AG08395 (cell line): ENCODE measurements at regions not wholly inside any gene's neighbourhood (a gene's known extent, or its start where the extent isn't known, plus 50 kb on each side); places are given as distances from the start of the nearest gene placed in this dataset.

ENCODE experiments used
- DNase-seq: peaks from one replicate; pipeline ENCODE4 v3.0.0; 2012; ENCODE audit warnings: mixed read lengths, low spot score

DNA sequence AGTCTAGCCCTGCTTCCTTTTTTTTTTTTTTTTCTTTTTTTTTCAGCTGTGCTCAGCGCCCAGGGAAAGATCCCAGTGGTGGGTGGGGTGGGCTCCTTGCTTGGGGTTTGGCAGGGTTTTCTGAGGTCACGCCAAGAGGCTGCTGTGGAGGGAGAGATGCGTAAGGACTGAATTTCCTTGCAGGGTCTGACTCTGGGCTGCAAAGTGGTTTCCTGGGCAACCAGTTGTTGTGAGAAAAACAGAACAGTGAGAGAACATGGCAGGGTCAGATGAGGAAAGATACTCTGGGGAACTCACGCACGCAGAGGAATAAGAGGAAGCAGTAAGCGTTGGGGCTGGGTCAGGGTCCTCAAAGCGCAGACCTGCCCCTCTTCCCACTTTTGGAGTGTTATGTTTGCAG, 119.5 kb downstream of the IRF8 start:
- DNase-seq, result no peak

- no peak for DNase-seq
Measured at GRCh38 chr16:86018941-86019340, 120.0 kb downstream of the IRF8 start.

- DNase-seq, result no peak
Measured at GRCh38 chr16:86019446-86020047, 120.6 kb downstream of the IRF8 start.

DNA sequence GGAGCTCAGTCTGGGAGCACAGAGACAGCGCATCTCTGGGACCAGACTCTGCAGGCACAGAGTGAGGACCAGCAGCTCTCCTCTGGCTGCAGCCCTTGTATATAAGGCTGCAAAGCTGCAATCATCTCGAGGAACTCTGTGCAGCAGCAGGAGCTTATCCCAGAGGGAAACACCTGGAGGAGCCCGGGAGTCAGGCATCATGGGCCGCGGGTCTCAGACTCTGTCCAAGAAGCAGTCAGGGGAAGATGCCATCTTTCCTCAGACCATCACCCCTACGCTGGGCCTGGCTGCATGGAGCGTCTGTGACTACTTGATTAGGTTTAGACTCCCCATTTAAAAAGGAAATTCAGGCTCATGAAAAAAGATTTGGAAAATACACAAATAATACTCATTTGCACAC, 122.0 kb downstream of the IRF8 start:
- DNase-seq, result no peak

DNA sequence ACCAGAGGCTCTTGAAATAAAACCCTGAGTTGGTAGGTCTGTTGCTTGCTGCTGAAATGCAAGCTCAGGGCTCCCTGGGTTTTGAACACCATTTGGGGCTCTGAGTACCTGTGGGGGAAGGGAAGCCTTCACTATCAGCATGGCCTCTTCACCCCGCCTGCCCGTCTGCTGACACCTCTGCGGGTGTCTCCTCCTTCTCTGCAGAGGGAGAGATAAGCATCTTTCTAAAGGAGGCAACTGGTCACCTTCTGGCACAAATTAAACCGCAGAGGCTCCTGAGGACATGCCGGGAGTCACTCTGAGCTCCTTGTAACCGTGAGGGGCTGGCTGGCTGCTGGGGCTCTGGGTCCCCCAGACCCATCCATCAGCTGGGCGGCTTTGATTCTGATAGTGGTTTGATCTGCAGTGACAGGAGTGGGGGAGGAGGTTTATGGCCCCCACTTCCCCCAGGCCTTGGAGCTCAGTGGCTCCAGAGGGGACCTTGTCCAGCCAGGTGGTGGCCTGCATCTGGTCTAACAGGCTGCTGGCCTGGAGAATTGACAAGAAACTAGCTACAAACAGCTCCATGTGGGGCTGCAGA, 123.5 kb downstream of the IRF8 start:
- DNase-seq, result no peak

GRCh38 chr16:86024210-86024609, 125.2 kb downstream of the IRF8 start:
- no peak for DNase-seq

DNA sequence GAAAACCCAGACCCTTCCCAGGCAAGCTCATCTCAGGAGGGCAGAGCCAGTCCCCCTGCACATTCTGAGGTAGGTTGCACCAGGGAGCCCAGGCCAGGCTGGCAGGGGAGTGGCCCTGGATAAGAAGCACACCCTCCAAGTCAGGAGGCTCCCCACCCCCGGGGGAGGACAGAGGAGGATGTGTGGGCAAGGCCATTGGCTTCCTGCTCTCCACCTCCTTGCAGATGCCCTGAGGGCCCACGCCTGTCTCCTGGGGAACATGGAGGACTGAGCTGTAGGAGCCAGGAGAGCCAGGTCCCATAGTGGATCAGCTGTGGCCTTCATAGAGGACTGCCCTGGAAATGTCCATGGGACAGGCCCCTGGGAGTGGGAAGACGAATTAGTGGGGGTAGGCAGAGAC, 126.7 kb downstream of the IRF8 start:
- DNase-seq, result no peak

DNA sequence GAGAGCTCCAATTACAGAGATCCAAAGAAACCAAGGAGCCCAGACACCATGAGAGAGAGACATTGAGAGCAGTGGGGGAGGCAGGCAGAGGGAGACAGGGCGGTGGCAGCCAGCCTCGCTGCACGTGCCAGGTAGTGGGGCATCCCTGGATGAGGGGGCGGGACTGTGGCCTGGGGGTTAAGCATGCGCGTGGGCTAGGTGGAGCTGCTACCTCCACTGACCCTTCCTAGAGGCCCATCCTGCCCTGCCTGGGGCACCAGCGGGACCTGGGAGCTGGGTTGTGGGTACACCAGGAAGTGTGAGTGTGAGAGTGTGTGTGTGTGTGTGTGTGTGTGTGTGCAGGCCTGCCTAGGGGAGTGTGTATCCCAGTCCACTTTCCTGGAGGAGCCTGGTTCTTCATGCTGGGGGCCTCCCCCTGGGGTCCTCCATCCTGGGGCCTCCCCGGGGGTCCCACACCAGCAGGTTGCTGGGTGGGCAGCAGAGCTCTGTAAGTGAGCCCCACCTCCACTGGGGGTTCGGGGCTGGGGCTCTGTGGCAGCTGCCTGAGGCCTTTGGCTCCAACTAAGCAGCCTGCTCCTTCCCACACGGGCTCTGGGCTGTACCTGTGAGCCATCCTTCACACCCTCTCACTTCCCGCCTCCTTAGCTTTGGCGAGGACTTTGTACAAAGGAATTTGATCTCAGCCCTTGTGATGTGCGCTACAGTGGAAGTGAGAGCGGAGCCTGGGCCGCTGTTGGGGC, 127.4 kb downstream of the IRF8 start:
- no peak for DNase-seq

GRCh38 chr16:86026916-86027315, 128.0 kb downstream of the IRF8 start:
- no peak for DNase-seq

DNA sequence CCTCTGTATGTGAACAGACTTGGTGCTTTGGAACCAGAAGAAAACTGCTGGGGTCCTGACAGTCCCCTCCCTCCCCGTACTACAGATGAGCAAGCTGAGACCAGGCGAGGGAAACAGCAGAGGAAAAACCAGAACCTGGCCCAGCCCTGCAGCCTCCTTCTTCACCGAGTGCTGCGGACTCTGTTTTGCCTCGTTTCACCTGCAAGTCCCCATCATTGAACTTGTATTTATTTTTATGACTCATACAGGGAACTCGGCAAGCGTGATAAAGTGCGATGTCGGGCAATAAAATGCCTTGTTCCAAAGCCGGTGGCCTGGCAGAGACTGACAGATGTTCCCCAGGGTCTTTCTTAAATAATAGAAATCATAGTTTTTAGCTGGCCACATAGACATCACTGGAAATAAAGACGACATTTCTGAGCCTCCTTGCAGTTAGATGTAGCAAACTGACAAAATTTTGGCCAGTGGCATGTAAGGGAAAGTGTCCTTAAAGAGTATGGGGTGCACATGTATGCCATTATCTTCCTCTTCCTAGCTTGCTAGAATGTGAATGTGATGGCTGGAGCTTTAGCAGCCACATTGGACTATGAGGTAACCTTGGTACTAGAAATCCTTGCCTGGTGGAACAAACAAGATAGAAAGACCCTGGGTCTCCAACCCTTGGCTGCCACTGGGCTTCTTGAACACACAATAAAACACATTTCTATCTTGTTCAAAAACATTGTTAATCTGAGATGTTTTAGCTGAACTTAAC, 128.6 kb downstream of the IRF8 start:
- DNase-seq, result no peak

DNA sequence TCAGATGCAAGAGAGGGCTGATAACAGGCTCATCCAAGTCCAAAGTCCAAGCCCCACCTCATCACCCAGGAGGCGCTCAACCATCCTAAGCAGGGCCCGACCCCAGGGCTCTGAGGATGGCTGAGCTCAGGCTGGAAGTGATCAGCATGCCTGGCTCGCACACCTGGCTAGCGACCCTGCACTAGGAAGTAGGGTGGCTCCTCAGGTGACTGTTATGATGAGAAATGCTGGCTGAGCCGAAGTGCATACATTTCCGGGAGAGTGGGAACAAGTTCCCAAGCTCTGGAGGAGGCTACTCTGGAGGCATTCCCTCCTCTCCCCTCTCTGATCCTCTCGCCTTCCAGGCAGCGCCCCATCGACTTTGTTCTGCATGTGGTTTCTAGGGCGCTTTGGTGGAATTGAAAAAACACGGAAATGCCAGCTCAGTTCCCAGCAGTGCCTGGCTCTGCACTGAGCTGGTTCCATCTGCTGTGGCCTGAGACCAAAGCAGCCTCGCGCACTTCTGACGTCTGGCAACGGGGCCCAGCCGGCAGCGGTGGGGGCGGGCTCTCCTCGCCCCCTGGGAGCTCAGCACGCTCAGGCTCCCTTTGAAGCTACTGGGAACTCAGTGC, 130.3 kb downstream of the IRF8 start:
- no peak for DNase-seq

- no peak for DNase-seq
Measured at GRCh38 chr16:86030116-86030515, 131.2 kb downstream of the IRF8 start.

DNA sequence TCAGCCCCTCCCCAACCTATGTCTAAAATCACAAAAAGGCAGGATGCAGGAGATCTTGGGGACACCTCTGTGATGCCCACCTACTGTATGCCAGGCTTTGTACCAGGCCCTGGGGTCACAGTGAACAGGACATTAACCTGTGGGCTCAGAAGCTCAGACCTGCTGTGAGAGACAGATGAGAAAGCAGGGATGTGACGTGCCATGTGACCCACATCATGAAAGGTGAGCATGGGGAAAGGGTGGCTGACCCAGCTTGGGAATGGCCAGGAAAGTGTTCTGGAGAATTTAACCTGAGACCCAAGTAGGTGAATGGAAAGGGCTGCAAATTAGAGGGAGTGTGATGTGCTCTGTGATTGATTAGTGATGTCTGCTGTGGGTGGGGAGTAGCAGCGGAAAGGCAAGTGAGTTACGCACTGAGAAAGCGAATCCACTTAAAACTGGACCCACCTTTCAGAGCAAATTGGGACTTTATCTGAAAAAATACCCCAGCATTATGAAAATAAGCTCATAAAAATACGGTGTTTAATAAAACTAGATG, 132.2 kb downstream of the IRF8 start:
- no peak for DNase-seq

DNA sequence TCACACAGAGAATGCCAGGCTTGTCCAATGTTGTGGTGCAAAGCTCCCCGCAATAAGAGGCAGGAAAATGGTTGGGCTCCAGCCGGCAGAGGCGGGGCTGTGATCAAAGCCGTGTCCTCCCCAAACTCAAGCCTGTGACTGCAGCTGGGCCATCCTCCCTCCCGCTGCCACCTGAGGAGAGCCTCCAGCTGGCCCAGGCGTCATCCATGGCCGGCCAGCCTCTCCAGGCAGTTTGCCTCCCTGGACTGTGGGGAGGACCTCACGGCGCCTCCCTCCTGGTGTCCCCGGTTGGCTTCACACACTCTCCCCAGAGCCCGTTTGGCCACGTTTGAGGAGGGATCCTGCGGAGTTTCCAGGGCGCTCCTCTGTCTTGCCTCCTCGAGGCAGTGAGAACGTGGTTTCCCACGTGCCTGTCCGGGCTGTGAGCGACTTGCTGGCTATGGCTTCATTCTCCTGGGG, 134.1 kb downstream of the IRF8 start:
- DNase-seq, result no peak

DNA sequence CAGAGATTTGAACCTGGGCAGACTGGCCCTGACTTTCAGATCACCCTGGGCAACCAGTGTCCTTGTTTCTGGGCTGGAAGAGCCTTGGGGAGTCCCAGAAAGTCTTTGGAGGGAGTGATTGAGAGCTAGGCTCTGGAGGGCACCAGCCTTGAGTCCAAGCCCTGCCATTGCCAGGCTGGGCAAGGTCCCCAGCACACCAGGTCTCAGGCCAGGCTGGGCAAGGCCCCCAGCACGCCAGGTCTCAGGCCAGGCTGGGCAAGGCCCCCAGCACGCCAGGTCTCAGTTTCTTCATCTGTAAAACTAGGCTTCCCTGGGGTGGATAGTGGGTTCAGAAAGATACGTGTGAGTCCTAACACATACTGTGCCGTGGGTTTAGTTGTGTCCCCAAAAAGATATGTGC, 135.0 kb downstream of the IRF8 start:
- DNase-seq, result no peak

DNA sequence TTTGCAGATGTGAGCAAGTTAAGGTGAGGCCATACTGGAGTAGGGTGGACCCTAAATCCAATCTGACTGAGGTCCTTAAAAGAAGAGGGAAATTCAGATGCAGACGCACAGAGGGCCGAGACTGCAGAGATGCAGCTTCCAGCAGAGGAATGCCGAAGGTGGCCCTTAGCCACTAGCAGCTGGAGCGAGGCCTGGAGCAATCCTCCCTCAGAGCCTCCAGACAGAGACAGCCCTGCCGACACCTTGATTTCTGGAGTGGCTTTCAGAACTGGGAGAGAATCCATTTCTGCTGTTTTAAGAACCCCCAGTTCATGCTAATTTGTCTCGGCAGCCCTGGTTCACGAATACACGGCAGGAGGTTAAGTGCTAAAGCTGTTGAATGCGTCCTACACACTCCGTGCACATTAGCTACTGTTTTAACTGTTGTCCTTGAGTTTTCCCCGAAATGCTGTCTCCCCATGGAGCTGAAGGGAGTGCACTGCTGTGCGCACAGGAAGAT, 135.5 kb downstream of the IRF8 start:
- no peak for DNase-seq

DNA sequence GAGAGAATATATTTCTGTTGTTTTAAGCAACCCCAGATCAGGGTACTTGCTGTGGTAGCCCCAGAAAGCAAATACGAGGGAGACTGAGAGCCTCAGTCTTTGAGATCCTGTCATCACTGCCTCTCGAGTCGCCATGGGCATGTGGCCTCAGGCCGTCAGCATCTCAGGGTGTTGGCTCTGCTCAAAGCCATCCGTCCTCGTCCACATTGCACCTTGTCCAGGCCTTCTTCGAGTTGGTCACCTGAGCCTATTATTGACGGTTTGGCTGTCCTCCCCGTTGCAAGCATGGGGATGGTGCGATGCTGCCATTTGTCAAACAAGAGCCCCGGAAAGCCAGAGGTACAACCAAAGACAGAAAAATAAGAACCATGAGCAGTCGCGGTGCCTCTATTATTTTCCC, 136.9 kb downstream of the IRF8 start:
- DNase-seq, result no peak

DNA sequence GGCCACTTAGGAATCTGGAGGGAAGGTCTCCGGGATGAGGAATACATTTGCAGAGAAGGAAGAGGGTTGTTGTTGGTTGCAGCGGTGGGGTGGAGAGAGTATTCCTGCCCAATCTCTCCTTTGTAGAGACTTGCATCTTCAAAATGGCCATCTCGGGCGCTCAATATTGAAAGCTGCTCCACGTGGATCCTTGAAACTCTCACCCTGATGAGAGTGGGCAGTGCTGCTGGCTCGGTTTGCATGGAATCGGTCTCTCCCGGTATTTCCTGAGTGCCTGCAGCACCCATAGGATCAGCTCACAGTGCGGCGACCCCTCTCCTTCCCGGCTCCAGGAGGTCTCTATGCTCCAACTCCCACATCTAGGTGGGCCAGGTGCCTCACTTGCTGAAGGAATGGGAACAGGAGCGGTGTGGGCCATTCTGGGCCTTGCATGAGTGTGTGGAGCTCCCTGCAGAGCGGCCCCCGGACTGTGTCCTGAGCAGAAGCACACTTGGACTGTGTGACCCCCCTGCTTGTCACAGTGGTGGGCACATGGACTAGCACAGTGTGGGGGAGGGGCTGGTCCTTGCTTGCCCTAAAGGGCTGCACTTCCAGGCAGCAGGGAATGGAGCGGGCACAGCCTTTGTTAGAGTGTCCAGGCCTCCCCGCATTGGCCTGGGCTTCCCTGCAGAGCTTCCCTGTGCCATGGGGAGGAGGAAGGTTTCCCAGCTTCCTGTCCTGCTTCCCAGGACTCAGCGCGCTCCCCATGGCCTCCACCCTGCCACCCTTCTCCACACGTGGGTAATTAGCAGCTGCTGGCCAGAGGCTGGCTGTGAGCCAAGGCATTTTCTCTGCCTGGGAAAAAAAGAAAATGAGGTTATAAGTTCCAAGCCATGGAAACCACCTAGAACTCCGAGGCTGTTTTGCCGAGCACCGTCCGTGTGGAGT, 139.3 kb downstream of the IRF8 start:
- DNase-seq, result no peak

DNA sequence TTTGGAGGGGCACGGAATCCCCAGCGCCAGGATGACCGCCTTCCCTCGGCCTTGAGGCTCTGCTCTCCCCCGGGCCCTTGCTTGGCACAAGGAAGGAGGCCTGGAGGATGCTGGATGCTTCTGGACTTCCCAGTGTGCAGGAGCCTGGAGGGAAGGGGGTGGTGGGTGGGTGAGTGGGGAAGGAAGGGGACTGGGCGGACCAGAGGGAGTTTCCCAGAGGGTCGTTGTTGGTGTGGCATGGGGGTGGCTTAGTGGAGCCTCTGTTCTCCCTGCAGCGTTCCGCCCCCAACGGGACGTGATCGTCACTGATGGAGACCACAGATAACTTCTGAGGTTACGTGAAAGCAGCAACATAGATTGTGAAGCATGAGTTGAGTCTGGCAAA, 140.0 kb downstream of the IRF8 start:
- DNase-seq, result no peak

- no peak for DNase-seq
Measured at GRCh38 chr16:86039606-86040005, 140.6 kb downstream of the IRF8 start.

GRCh38 chr16:86040496-86040895, 141.5 kb downstream of the IRF8 start:
- DNase-seq, result no peak
